ENCODE measurements at regions not wholly inside any gene's neighbourhood (a gene's known extent, or its start where the extent isn't known, plus 50 kb on each side); places are given as distances from the start of the nearest gene placed in this dataset.

DNA sequence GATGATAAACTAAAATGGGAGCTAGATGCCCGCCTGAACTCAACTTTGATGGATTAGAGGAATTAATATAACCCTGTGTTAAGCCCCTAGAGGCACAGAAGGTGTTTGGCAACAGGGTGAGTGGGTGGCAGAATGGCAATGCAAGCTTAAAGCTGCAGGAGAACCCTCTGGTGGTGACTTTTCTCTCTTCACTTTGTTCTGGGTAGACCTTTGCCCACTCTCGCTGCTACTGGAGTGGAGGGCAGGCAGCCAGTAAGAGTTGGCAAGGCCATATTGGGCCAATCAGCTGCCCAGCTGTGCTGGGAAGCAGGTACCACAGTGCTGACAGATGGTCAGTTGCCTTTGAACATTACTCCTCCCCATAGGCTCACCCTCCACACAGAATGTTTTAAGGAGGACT, 468.2 kb downstream of the MMUT start:
- TF ChIP-seq EZH2 (IDR thresholded peaks at IDR 0.05; ENCODE audit: insufficient read depth, poor library complexity, severe bottlenecking) (no peak), EZH2phosphoT487 (IDR thresholded peaks at IDR 0.05; ENCODE audit: insufficient read depth, low read depth) (no peak)

Measured in GM23248 (cell line).